ENCODE measurements at regions not wholly inside any gene's neighbourhood (a gene's known extent, or its start where the extent isn't known, plus 50 kb on each side); places are given as distances from the start of the nearest gene placed in this dataset.

- TF ChIP-seq, protein P1, sequence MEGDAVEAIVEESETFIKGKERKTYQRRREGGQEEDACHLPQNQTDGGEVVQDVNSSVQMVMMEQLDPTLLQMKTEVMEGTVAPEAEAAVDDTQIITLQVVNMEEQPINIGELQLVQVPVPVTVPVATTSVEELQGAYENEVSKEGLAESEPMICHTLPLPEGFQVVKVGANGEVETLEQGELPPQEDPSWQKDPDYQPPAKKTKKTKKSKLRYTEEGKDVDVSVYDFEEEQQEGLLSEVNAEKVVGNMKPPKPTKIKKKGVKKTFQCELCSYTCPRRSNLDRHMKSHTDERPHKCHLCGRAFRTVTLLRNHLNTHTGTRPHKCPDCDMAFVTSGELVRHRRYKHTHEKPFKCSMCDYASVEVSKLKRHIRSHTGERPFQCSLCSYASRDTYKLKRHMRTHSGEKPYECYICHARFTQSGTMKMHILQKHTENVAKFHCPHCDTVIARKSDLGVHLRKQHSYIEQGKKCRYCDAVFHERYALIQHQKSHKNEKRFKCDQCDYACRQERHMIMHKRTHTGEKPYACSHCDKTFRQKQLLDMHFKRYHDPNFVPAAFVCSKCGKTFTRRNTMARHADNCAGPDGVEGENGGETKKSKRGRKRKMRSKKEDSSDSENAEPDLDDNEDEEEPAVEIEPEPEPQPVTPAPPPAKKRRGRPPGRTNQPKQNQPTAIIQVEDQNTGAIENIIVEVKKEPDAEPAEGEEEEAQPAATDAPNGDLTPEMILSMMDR (IDR thresholded peaks at IDR 0.05) = no peak
- TF ChIP-seq POLR2A (IDR thresholded peaks at IDR 0.05) = no peak
Measured at GRCh38 chr4:116838609-116839008, 246.8 kb downstream of the TRAM1L1 start.

Measured in tibial nerve (tissue), 3 donors.